ENCODE measurements at regions not wholly inside any gene's neighbourhood (a gene's known extent, or its start where the extent isn't known, plus 50 kb on each side); places are given as distances from the start of the nearest gene placed in this dataset.

GRCh38 chr17:79294459-79295071, 219.9 kb downstream of the ENGASE start:
- RAD21 ChIA-PET (ENCODE audit: low non-redundant PET in 1 of 2, low total read pairs in 2 of 2, uncharacterized antibody in 2 of 2, unreplicated experiment in 2 of 2) = no interaction called here
- H3K36me3 ChIP-seq (ENCODE audit: control insufficient read depth in 1 of 2, insufficient read depth in 2 of 2, low read length in 2 of 2) = no peaks in the 10 kb centered on the region
- H3K27ac ChIP-seq (ENCODE audit: low read depth, low read length) = no peak overlapping the region
- H3K79me2 ChIP-seq (ENCODE audit: insufficient read depth, low read length) = no peaks in the 10 kb centered on the region
- no peak for TF ChIP-seq TCF7L2 (IDR thresholded peaks at IDR 0.05; ENCODE audit: borderline replicate concordance, extremely low read depth, insufficient read depth, insufficient read length)
- TF ChIP-seq MAX (IDR thresholded peaks at IDR 0.05) = peak; percentile 90
- peak; percentile 32; the same call in 1 of the 2 replicates for TF ChIP-seq SIN3A (IDR thresholded peaks at IDR 0.05; ENCODE audit: low read depth)
- TF ChIP-seq CEBPB (IDR thresholded peaks at IDR 0.05; ENCODE audit: low read depth) = no peak
- peak; percentile 100 for TF ChIP-seq REST (IDR thresholded peaks at IDR 0.05; ENCODE audit: low read depth)
- POLR2A ChIA-PET = no interaction called here
- no TSS peak for BruUV-seq (replicated peaks)
- H3K9me3 ChIP-seq (ENCODE audit: control insufficient read depth in 1 of 2, insufficient read depth in 1 of 2, low read depth in 1 of 2, low read length in 2 of 2) = no peaks in the 10 kb centered on the region
- no peak overlapping the region for H2AFZ ChIP-seq (ENCODE audit: low read depth, low read length, poor library complexity, severe bottlenecking)
- ATAC-seq (peak; percentile 61), DNase-seq (ENCODE audit: low read depth, low spot score) (no peak)
- no peak overlapping the region for H3K4me2 ChIP-seq (ENCODE audit: low read length)
- H4K20me1 ChIP-seq (ENCODE audit: insufficient read depth) = no peaks in the 10 kb centered on the region
- no peaks in the 10 kb centered on the region for H3K4me1 ChIP-seq (ENCODE audit: control insufficient read depth in 1 of 2, insufficient read depth in 2 of 2, low read length in 2 of 2)
- intact Hi-C loops (cut with micrococcal nuclease) = no loop called here
- peaks cover 88% of the 10 kb centered on the region for H3K27me3 ChIP-seq (ENCODE audit: insufficient read depth, low read length)
- H3K9ac ChIP-seq (ENCODE audit: low read length) = no peak overlapping the region
- H3K4me3 ChIP-seq (replicated peaks in 1 of 2; ENCODE audit: low read depth in 1 of 2, low read length in 2 of 2) = no peak overlapping the region
- H3K9me2 ChIP-seq (ENCODE audit: insufficient read depth) = no peaks in the 10 kb centered on the region
- CTCF ChIA-PET = interaction anchor here (1.8 kb wide), 1 partner anchor 103 kb away, joined by 4 read pairs; no protein-coding TSS in a partner anchor

- no peak for DNase-seq (ENCODE audit: low read depth, low spot score)
- Histone ChIP-seq H3K9me3 (ENCODE audit: control insufficient read depth in 1 of 2, insufficient read depth in 1 of 2, low read depth in 1 of 2, low read length in 2 of 2) (no peaks in the 10 kb centered on the region), H3K9me2 (ENCODE audit: insufficient read depth) (no peaks in the 10 kb centered on the region), H3K9ac (ENCODE audit: low read length) (no peak overlapping the region), H3K36me3 (ENCODE audit: control insufficient read depth in 1 of 2, insufficient read depth in 2 of 2, low read length in 2 of 2) (no peaks in the 10 kb centered on the region), H3K27me3 (ENCODE audit: insufficient read depth, low read length) (peaks cover 87% of the 10 kb centered on the region), H3K4me2 (ENCODE audit: low read length) (no peak overlapping the region), H4K20me1 (ENCODE audit: insufficient read depth) (no peaks in the 10 kb centered on the region), H3K79me2 (ENCODE audit: insufficient read depth, low read length) (no peaks in the 10 kb centered on the region), H3K4me3 (replicated peaks in 1 of 2; ENCODE audit: low read depth in 1 of 2, low read length in 2 of 2) (no peak overlapping the region), H3K4me1 (ENCODE audit: control insufficient read depth in 1 of 2, insufficient read depth in 2 of 2, low read length in 2 of 2) (no peaks in the 10 kb centered on the region), H3K27ac (ENCODE audit: low read depth, low read length) (no peak overlapping the region), H2AFZ (ENCODE audit: low read depth, low read length, poor library complexity, severe bottlenecking) (no peak overlapping the region)
- BruUV-seq (replicated peaks) = no TSS peak
- POLR2A ChIA-PET = no interaction called here
- ATAC-seq = no peak
- intact Hi-C loops (cut with micrococcal nuclease) = no loop called here
- RAD21 ChIA-PET (ENCODE audit: low non-redundant PET in 1 of 2, low total read pairs in 2 of 2, uncharacterized antibody in 2 of 2, unreplicated experiment in 2 of 2) = no interaction called here
- CTCF ChIA-PET = no interaction called here
- TF ChIP-seq FOSL1 (IDR thresholded peaks at IDR 0.05; ENCODE audit: low read depth) = no peak
- no peak for TF ChIP-seq REST (IDR thresholded peaks at IDR 0.05; ENCODE audit: low read depth)
- no peak for TF ChIP-seq SIN3A (IDR thresholded peaks at IDR 0.05; ENCODE audit: low read depth)
- no peak for TF ChIP-seq ZNF274 (IDR thresholded peaks at IDR 0.05; ENCODE audit: low read depth, low read length)
- TF ChIP-seq TCF7L2 (IDR thresholded peaks at IDR 0.05; ENCODE audit: borderline replicate concordance, extremely low read depth, insufficient read depth, insufficient read length) = no peak
- no peak for TF ChIP-seq ELF1 (IDR thresholded peaks at IDR 0.05; ENCODE audit: borderline replicate concordance, low read depth)
- no peak for TF ChIP-seq RAD21 (IDR thresholded peaks at IDR 0.05; ENCODE audit: low read depth)
- no peak for TF ChIP-seq ATF3 (IDR thresholded peaks at IDR 0.05)
- no peak for TF ChIP-seq POLR2AphosphoS5 (IDR thresholded peaks at IDR 0.05; ENCODE audit: low read depth, low read length)
- no peak for TF ChIP-seq SRF (IDR thresholded peaks at IDR 0.05; ENCODE audit: low read depth)
These were observed 217.9 kb downstream of the ENGASE start for GRCh38 chr17:79292501-79292900.
